Inflammatory macrophage (primary cell): ENCODE measurements at regions not wholly inside any gene's neighbourhood (a gene's known extent, or its start where the extent isn't known, plus 50 kb on each side); places are given as distances from the start of the nearest gene placed in this dataset.
"Not testable (repeated sequence)": the region's sequence is repeated elsewhere in the genome, so short reads cannot be mapped to it uniquely, and the experiment has no call there.

Experiments
- DNase-seq, 2 donors: peaks; one replicate each; pipeline ENCODE4 v3.0.0-alpha.2; 2020 to 2022

DNA sequence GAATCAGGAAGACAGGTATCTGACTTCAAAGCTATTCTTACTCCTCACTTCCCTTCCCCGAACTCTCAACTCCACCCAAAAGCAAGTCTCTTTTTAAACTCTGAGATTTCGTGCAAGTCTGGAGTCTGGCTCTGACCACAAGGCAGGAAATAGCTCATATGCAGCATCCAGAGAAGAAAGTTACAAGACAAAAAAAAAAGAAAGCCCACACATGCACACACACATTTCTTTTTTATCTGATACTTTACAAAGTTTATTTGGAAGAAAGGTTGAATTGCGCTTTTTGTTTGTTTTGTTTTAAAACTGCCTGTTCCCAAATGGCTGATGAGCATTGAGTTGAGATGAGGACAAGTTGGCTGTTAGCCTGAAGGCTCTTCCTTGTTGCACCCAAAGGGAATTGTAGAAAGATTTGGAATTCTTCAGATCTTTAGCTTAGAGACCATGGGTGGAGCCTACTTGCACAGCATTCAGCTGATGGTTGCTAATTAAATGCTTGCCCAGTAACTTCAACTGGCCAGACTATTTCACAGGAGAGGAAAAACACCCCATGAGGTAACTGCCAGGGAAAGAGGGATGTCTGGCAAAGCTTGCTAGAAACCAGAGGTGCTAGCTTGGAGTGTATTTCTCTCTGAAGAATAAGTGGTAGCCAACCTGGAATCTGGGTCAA is 490.3 kb downstream of the TTLL7 start:
- DNase-seq, result no peak

DNA sequence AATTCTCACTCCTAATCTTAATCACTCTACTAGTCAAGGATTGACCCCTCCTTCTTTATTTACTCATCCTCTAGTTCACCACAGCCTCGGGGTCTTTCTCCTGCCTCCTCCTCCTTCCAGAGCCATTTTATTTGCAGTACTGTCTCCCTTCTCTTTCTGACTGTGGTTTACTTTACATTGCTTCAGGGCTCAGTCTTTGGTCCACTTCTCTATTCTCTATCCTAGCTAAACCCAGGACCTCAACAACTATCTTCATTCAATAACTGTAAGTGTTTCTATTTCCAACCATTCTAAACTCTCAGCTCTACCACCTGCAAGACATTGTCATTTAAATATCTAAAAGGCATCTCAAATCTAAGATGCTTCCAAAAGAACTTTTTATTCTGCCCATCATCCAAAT is 493.8 kb downstream of the TTLL7 start:
- no peak for DNase-seq

DNA sequence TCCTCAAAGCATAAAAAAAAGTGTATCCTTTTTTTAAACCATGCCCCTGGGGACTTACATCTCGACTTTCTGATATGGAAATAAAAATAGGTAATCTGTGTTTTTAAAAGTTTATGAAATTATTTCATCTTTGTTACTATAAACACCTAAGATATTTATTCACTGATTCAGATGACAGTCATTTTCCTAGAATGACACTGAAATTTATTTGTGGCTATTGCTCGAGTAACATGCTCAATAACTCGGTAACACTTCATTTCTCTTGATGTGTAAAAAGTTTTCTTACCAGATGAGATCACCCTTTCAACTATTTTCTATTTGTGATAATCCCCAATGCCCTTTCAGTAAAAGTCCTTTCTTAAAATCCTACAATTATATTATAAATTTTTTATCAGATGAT is 495.8 kb downstream of the TTLL7 start:
- no peak for DNase-seq

DNA sequence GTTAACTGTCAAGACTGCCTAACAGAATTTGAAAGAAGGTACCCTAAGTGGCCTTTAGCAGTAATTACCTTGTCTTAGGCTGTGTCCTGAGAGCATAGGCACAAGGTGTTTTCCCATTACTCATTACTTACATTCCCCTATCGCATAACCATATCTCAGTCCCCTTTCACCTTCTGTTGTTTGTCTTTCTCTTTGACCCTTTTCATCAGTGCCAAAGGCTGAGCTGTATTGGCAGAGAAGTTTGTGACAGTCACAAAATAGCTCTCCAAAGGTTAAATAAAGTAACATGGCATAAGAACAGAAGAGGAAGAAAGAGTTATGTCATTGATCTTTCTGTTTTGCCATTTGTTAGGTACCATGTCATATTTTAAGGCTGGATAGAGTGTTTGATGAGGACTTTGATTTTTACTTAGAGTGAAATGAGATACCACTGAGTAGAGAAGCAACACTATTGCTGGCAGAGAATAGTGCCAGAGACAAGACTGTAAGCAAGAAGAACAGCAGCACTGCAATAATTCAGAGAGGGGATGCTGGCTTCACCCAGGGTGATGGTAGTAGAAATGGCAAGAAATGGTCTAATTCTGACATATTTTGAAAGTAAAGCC is 497.8 kb downstream of the TTLL7 start:
- DNase-seq, result no peak

DNA sequence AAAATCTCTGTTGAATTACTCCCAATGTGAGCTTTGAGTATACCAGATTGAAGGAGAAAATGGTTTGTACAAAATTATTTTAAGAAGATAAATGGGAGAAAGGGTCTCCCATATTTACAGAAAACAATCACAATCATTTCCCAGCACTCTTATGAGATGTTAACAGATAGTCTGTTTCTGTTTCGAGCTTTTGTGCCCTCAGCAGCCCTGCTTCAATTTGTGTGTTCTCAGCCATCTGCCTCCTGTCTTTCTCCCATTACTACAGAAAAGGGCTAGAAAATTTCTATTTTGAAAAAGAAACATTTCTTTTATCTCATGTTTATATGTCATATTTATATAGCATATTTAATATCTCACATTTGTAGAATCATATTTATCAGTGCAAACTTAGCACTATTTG is 498.4 kb downstream of the TTLL7 start:
- DNase-seq, result no peak

GRCh38 chr1:83499998-83500397 is 498.9 kb downstream of the TTLL7 start:
- DNase-seq, result no peak

- DNase-seq, result no peak
Observed at GRCh38 chr1:83497563-83497962, 501.4 kb downstream of the TTLL7 start.

GRCh38 chr1:83495560-83495959 is 503.4 kb downstream of the TTLL7 start:
- no peak for DNase-seq

DNA sequence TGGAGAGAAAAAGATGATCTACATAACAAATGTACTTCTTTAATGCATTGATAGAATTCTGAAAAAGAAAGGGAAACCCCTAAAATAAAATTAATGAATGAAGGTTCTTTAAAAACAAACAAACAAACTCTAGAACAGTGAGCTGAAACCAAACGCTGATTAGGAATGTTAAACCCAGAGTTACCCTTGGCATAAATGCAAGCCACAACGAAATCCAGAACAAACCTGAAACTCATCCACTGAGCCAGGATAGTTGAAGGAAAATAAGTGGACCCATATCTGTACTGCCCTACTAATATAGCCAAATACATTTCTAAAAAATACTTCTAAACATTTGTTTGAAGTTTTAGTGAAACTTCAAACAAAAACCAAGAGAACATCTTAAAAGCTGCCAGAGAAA is 505.3 kb downstream of the TTLL7 start:
- no peak for DNase-seq

DNA sequence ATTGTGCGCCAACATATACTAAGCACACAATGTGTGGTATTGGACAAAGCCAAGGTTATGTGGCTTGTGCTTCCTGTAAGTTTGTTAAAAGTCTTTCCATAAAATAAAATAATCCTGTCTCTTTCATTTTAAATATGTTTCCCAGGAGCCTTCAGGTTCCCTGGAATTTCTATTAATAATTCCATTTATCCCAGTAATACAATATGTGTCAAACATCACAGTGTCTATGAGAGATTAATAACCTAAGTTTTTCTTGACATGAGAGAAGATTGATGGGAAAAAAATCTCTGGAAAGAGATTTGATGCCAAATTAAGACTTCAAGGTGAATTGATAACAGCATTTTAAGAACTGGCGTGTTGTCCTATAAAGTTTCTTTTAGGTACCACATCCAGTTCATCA is 507.0 kb downstream of the TTLL7 start:
- DNase-seq, result no peak

DNA sequence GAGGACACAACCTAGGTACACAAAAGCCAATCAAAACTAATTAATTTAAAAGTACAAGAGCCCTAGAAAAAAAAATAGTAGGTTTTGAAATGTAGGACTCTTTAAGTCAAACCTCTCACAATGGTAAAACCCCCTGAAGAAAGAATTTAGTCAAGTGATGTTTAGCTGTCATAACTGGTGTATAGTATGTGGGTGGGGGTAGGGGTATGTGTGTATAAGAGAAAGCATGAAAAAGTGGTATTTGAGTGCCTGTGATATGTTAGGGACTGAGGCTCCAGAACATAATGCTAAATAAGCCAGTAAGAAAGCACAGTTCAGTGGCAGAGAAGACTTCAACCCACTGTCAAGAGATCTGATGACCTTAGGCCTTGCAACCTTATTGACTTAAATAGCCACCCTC is 507.9 kb downstream of the TTLL7 start:
- DNase-seq, result no peak

DNA sequence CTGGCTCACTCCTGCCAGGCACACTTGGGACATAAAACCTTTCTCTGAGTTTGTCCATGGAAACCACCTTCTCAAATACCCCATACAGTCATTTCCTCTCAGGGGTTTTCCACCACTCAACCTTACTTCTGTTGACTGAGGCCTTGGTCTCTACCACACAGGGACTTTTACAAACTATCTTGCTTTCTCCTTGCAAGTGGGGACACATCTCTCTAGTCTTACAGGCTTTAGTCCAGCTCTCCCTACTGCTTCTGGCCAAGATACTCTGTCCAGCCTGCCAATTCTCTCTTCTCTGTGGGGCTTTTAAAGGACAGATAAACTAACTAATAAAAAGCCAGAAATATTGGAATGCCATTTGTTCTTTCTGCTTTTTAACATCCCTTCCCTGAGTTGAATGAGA is 510.8 kb downstream of the TTLL7 start:
- DNase-seq, result not testable (repeated sequence)

DNA sequence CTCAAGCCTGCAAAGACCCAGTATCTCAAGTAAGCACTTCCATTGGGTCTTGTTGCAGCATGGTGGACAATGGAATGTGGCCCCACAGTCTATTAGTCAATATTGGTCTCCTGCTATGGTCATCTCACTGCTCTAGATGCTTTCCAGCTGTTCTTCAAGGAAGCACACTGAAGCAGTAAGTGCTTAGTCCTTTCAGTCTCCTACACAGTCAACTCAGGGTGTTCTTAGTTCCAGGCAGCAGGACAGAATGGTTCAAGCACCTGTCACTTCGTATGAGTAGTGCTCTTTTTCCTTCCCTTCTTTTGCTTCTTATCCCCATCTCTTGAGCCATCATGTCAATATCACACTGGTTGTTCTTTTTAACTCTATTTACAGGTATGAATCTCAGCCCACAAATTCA is 511.5 kb downstream of the TTLL7 start:
- DNase-seq, result not testable (repeated sequence)

DNA sequence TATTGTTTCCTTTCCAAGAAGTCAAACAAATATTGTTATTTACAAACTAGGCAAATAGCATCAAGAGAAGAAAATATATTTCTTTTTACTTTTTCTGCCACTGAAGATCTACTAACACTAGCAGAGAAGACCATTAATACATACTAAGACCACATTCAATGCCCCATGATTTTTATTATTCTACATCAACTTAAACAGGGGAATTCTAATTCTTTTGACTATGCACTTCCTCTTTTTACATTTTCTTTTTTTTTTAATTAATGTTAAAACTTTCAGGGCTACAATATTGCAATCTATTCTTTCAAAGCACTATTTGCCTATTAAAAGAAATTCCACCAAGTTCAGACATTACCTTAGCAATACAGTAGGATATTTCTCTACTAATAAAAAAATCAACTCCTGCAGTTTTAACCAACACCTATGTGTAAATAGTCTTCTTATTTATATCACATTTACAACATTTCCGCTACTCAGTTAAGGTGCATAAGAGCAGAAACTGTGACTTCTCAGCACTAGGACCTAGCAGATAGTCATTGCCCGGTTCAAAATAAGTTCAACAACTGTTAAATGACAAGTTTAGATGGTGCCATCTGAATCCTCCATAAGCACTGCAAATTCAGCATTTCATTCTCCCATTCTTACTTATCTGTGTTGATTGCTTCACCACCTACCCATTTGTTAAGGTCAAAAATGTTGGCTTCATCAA is 513.5 kb downstream of the TTLL7 start:
- not testable (repeated sequence) for DNase-seq

DNA sequence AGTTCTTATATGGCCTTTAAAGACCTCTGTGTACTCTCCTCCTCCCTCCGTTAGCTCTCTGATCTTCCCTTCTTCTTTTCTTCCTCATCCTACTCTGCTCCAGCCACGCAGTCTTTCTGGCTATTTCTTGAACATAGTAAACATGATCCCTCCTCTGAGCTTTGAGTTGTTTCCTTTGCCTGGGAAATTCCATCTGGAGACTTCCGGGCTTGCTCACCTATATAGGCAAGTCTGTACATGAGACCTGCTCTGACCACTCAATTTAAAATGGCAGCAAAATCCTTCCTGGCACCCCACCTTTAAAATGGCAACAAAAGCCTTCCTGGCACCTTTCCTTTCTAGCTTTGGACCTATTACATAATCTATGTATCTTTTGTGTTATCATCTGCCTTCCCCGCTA is 517.6 kb downstream of the TTLL7 start:
- DNase-seq, result not testable (repeated sequence)

- DNase-seq, result not testable (repeated sequence)
Observed at GRCh38 chr1:83479591-83480239, 519.2 kb downstream of the TTLL7 start.

DNA sequence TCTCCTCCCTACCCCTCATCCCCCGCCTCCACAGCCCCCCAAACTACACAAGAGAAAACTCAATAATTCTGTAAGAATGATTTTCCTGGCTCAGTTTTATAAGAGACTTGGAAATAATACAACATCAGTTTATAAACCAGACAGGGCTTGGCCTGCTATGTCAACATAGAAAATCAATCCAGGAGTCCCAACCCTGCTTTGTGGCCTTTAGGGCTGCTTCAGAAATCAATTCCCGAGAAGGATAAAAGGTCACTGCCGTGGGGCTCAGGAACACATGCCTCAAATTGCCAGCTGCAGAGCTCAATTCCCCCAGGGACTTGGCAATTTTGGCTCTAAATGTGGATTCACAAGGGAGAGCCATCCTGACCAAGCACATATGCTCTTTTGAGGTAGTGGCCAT is 520.8 kb downstream of the TTLL7 start:
- DNase-seq, result not testable (repeated sequence)

DNA sequence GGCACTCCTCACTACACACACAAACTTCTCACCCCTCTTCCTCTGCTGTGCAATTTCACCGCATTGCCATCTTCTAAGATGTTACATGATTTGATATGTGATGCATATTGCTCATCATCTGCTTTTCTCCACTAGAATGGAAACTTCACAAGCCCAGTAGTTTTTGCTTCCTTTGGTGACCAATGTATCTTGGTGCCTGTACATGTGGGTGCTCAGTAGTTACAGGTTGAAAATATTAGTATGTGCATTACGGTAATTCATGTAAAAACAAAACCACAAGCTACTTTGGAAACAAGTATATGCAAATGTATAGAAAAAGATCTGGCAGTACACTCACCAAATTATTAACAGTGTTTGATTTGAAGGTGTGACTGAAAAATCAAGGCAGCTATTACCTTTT is 522.4 kb downstream of the TTLL7 start:
- not testable (repeated sequence) for DNase-seq

DNA sequence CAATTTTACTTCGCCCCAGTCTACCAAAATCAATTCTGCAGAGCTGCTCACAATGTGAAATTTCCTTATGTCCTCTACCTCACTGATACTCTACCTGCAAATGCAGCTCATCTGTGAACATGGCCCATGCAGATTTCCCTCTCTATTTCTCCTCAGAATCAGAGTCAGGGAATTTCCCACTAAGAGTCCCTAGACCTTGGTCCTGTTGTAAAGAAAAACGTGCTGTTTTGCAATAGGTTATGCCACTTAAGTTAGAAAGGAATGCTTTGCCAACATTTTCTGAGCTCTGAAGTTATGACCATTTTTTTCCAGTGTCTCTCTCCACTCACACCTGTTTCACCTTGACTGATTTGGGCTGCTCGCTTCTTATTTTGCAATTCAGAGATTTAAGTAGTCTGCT is 524.0 kb downstream of the TTLL7 start:
- not testable (repeated sequence) for DNase-seq

- not testable (repeated sequence) for DNase-seq
Observed at GRCh38 chr1:83473986-83474385, 524.9 kb downstream of the TTLL7 start.

DNA sequence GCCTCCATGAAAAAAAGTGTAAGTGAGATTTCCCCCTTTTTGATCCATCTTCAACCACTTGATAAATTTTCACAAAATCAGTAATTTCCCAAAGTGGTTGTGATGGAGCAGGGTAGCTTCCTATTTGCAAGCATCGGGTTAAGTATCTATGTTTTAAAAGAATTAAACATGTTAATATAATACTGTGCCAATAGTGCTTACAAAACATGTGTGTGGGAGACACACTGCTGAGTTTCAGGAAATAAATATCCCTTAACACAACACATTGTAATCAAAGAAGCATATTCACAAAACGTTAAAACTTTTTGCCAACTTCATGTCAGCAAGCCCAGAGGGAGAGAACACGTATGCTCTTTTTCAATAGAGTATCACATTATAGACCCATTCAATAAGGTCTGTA is 526.9 kb downstream of the TTLL7 start:
- not testable (repeated sequence) for DNase-seq

DNA sequence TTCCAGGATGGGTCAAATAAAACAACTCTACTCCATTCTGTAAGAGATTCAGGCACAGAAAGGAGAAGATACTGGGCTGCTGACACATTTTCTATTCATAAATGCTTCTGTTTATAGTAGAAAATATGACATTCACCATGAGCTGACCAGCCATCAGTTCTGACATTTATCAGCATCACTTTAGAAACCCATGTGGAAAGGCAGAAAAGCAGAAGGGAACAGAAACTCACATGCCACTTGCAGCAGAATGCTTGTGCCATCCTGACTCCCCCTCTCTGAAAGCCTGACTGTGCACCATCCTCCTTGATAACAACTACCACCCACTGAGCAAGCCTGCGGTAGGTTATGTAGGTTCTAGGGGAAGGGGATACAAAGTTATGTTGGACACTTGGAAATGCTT is 527.7 kb downstream of the TTLL7 start:
- DNase-seq, result not testable (repeated sequence)

- not testable (repeated sequence) for DNase-seq
Observed at GRCh38 chr1:83468336-83468735, 530.6 kb downstream of the TTLL7 start.
